CD4-positive, alpha-beta T cell treated with Interleukin-10 for 1 hour (primary cell): ENCODE measurements at regions not wholly inside any gene's neighbourhood (a gene's known extent, or its start where the extent isn't known, plus 50 kb on each side); places are given as distances from the start of the nearest gene placed in this dataset.
"Not testable (repeated sequence)": the region's sequence is repeated elsewhere in the genome, so short reads cannot be mapped to it uniquely, and the experiment has no call there.

Experiments used
- DNase-seq: peaks from one replicate; pipeline ENCODE4 v3.0.0-alpha.2; 2020

GRCh38 chr1:149700677-149701567 lies 81.6 kb upstream of the FCGR1A start:
- not testable (repeated sequence) for DNase-seq

DNA sequence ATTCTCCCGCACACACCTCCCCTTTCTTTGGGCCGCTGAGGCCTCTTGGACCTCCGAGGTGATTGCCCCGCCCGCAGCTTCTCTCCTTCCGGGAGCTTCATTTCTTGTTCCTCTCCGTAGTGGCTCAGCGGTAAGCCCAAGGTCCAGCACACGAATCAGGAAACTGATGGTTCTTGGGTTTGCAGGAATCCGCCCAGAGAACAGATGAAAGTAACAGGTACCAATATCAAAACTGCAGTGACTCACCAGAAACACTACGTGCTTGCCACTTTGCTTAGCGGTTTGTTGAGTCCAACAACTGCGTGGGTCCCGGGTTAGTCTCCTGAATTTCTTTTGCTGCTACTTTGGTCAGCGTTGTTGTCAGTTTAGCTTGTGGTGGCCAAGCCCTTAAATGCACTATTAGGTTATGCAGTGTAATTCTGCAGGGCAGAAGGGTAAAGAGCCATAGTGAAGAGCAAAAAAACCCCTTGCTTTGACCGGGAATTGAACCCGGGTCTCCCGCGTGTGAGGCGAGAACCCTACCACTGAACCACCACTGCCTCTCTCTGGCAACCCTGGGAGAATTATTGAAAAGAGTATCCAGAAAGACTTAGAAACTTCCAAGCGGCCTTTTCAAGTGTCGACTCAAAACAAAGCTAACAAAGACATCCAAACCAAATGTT lies 74.2 kb upstream of the FCGR1A start:
- peak; percentile 85 for DNase-seq

DNA sequence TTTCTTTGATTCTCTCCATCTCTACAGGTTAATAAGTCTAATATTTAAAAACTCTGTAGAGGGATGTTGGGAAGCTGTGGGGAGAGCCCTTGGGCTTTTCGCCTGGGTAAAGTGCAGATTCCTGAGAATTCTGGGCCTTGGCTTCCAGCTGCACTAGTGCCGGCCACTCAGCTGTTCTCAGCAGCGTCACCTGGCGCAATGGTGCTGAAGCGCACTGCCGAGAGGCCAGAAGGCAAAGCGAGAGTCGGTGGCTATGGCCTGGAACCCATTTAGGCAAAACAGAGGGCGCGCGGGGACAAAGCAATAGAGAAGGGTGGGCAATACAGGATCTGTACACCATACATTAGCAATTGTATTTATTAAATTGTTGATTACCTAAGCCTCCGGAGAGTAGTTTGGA lies 70.8 kb upstream of the FCGR1A start:
- not testable (repeated sequence) for DNase-seq

DNA sequence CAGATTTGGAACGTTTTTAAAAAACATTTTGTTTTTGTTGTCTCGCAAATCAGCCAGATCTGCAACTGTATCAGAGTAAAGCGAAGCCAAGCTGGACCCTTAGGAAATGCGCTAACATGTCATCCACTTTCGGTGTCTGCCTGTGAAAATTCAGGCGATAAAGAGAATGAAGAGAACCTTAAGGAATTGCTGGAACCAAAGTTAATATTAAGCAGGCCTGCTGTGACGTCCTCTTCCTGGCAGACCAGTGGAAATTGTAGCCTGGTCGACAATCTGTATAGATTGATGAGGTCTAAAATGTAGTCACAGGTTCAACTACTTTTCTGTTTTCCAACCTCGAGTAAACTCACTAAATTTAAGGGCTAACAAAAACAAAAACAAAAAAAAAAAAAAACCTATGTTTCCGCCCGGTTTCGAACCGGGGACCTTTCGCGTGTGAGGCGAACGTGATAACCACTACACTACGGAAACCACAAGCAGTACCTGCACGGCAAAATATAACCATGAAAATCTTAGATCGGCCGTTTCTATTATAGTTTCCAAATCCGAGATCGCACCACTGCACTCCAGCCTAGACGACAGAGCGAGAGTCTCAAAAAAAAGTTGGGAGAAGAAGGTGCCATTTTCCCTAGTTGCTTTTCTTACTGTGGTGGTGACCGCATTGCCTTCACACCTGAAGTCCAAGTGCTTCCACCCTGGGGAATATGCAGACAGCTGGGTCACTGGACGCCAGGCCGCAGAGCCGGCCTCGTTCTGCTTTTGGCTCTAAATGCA lies 70.2 kb upstream of the FCGR1A start:
- DNase-seq = peak; percentile 52

GRCh38 chr1:149713513-149713912 lies 69.0 kb upstream of the FCGR1A start:
- DNase-seq = not testable (repeated sequence)

- not testable (repeated sequence) for DNase-seq
These were observed 68.5 kb upstream of the FCGR1A start for GRCh38 chr1:149713952-149714351.

- DNase-seq = not testable (repeated sequence)
These were observed 57.7 kb upstream of the FCGR1A start for GRCh38 chr1:149724618-149725302.

DNA sequence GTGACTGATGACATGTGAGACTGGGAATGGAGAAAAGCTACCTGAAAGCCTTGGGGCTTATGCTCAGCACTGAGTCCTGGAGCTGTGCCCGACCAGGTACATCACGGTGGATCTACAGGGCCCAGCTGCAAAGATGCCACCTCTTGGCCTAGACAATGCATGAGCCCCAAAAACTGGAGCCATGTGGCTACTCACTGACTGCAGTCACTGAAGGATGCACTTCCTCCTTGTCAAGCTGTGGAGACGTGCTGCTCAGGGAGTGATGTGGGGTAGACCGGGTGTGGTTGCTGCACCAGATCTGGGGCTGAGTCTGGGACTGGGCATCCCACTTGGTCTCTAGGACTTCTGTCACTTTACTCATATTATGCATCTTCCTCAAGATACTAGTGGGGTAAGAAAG lies 55.8 kb upstream of the FCGR1A start:
- not testable (repeated sequence) for DNase-seq

GRCh38 chr1:149728598-149728997 lies 53.9 kb upstream of the FCGR1A start:
- not testable (repeated sequence) for DNase-seq
